ENCODE measurements at regions not wholly inside any gene's neighbourhood (a gene's known extent, or its start where the extent isn't known, plus 50 kb on each side); places are given as distances from the start of the nearest gene placed in this dataset.
"Not testable (repeated sequence)": the region's sequence is repeated elsewhere in the genome, so short reads cannot be mapped to it uniquely, and the experiment has no call there.

DNA sequence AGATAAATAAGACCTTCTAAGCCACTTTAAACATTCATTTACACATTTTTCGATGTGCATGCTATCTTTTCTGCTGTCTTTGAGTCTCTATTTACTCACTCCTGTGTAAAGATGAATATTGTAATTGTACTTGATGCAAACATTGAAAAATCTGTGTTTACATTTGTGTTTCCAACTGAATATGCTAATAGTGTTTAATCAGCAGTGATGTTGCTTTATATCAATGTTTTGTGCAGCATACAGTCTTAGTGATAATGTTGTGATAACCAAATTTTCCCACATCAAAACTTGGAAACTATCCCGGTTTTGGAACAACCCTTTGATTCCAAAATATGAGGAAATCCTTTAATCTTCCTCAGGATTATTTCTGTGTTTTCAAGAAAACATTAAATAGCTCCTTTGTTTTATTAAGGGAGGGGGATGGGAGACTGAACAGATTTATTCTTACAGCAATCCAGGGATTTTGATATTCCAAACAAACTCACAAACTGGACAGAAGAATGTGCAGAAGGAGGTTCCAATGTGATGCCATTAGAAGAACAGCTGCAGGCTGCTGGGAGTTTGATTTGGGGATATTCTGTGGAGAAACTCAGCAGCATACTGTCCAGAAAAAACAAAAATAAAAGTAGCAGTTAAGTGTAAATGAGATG is 248.0 kb downstream of the S1PR1 start:
- no TSS peak for BruUV-seq (replicated peaks)

DNA sequence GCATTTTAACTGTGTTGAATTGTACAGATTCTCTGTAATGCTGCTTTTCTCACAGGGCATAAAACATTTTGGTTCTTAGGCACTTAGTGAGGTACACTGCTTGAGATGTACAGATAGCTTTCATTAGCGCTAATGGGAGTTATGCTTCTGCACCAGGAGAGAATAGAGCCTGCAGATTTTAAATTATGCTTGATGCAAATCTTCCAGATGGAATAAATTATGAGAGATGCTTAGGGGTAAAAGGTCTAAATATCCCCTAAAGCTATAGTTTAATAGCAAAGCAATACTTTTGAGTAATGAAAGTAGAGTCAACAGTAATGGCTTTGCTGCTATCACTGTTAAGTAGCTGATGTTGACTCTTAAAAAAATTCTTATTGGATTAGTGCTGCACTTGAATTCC is 248.9 kb downstream of the S1PR1 start:
- DNase-seq (ENCODE audit: low read depth, low spot score) (no peak), ATAC-seq (no peak)
- TF ChIP-seq, protein P1, sequence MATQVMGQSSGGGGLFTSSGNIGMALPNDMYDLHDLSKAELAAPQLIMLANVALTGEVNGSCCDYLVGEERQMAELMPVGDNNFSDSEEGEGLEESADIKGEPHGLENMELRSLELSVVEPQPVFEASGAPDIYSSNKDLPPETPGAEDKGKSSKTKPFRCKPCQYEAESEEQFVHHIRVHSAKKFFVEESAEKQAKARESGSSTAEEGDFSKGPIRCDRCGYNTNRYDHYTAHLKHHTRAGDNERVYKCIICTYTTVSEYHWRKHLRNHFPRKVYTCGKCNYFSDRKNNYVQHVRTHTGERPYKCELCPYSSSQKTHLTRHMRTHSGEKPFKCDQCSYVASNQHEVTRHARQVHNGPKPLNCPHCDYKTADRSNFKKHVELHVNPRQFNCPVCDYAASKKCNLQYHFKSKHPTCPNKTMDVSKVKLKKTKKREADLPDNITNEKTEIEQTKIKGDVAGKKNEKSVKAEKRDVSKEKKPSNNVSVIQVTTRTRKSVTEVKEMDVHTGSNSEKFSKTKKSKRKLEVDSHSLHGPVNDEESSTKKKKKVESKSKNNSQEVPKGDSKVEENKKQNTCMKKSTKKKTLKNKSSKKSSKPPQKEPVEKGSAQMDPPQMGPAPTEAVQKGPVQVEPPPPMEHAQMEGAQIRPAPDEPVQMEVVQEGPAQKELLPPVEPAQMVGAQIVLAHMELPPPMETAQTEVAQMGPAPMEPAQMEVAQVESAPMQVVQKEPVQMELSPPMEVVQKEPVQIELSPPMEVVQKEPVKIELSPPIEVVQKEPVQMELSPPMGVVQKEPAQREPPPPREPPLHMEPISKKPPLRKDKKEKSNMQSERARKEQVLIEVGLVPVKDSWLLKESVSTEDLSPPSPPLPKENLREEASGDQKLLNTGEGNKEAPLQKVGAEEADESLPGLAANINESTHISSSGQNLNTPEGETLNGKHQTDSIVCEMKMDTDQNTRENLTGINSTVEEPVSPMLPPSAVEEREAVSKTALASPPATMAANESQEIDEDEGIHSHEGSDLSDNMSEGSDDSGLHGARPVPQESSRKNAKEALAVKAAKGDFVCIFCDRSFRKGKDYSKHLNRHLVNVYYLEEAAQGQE (IDR thresholded peaks at IDR 0.05; ENCODE audit: insufficient read depth in 1 of 2, low read depth in 2 of 2, low read length in 1 of 2), result no peak
- TF ChIP-seq POLR2AphosphoS5 (IDR thresholded peaks at IDR 0.05; ENCODE audit: low read depth, low read length) (no peak), TCF7L2 (IDR thresholded peaks at IDR 0.05; ENCODE audit: low read depth, low read length) (no peak), SIN3A (IDR thresholded peaks at IDR 0.05; ENCODE audit: borderline replicate concordance, insufficient read depth, low read depth, low read length) (no peak)
- TF ChIP-seq, protein P2, sequence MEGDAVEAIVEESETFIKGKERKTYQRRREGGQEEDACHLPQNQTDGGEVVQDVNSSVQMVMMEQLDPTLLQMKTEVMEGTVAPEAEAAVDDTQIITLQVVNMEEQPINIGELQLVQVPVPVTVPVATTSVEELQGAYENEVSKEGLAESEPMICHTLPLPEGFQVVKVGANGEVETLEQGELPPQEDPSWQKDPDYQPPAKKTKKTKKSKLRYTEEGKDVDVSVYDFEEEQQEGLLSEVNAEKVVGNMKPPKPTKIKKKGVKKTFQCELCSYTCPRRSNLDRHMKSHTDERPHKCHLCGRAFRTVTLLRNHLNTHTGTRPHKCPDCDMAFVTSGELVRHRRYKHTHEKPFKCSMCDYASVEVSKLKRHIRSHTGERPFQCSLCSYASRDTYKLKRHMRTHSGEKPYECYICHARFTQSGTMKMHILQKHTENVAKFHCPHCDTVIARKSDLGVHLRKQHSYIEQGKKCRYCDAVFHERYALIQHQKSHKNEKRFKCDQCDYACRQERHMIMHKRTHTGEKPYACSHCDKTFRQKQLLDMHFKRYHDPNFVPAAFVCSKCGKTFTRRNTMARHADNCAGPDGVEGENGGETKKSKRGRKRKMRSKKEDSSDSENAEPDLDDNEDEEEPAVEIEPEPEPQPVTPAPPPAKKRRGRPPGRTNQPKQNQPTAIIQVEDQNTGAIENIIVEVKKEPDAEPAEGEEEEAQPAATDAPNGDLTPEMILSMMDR (IDR thresholded peaks at IDR 0.05), result no peak
- H3K9me3 ChIP-seq (ENCODE audit: control insufficient read depth, insufficient read depth, low read depth, low read length), result no peaks in the 10 kb centered on the region
- no peaks in the 10 kb centered on the region for H3K27me3 ChIP-seq (ENCODE audit: control insufficient read depth, insufficient read depth, low read length)
- in situ Hi-C loops (cut with HindIII; ENCODE audit: low pct_unique_long_range_greater_than_20kb, low sequenced_read_pairs), result no loop called here
- POLR2A ChIA-PET, result no interaction called here
- no TSS peak for BruUV-seq (replicated peaks)
- intact Hi-C loops (cut with micrococcal nuclease; ENCODE audit: unreplicated experiment), result no loop called here
- no peaks in the 10 kb centered on the region for H3K36me3 ChIP-seq (ENCODE audit: control insufficient read depth, insufficient read depth, low read length)
- H3K4me1 ChIP-seq (ENCODE audit: control insufficient read depth, insufficient read depth, low read length), result no peaks in the 10 kb centered on the region
- CTCF ChIA-PET, result no interaction called here
- H3K4me3 ChIP-seq (ENCODE audit: low read depth in 2 of 2, low read length in 2 of 2), result no peak overlapping the region
- no peak overlapping the region for H3K27ac ChIP-seq (ENCODE audit: low read length)

More for the DNA sequence above, 248.0 kb downstream of the S1PR1 start:
- in situ Hi-C loops (cut with HindIII; ENCODE audit: low pct_unique_long_range_greater_than_20kb, low sequenced_read_pairs), result no loop called here
- H3K9me3 ChIP-seq (ENCODE audit: control insufficient read depth, insufficient read depth, low read depth, low read length), result no peaks in the 10 kb centered on the region
- ATAC-seq, result no peak
- no peak for DNase-seq (ENCODE audit: low read depth, low spot score)
- no peaks in the 10 kb centered on the region for H3K36me3 ChIP-seq (ENCODE audit: control insufficient read depth, insufficient read depth, low read length)
- no peaks in the 10 kb centered on the region for H3K4me1 ChIP-seq (ENCODE audit: control insufficient read depth, insufficient read depth, low read length)
- no peak overlapping the region for H3K4me3 ChIP-seq (ENCODE audit: low read depth in 2 of 2, low read length in 2 of 2)
- no peak for TF ChIP-seq TCF7L2 (IDR thresholded peaks at IDR 0.05; ENCODE audit: low read depth, low read length)
- intact Hi-C loops (cut with micrococcal nuclease; ENCODE audit: unreplicated experiment), result no loop called here
- H3K27ac ChIP-seq (ENCODE audit: low read length), result no peak overlapping the region
- no peaks in the 10 kb centered on the region for H3K27me3 ChIP-seq (ENCODE audit: control insufficient read depth, insufficient read depth, low read length)
- ChIA-PET CTCF (interaction anchor here (0.7 kb wide), 1 partner anchor 83 kb away, joined by 3 read pairs; no protein-coding TSS in a partner anchor), POLR2A (no interaction called here)

DNA sequence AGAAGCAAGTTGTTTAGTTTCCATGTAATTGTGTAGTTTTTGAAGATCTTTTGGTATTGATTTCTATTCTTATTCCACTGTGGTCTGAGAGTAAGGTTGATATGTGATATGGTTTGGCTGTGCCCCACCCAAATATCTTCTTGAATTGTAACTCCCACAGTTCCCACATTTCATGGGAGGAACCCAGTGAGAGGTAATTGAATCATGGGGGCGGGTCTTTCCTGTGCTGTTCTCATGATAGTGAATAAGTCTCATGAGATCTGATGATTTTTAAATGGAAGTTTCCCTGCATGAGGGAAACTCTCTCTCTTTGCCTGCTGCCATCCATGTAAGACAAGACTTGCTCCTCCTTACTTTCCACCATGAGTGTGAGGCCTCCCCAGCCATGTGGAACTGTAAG is 255.3 kb downstream of the S1PR1 start:
- H3K4me3 ChIP-seq (ENCODE audit: low read depth in 2 of 2, low read length in 2 of 2); CTCF ChIA-PET; BruUV-seq (replicated peaks); H3K27me3 ChIP-seq (ENCODE audit: control insufficient read depth, insufficient read depth, low read length); POLR2A ChIA-PET; in situ Hi-C loops (cut with HindIII; ENCODE audit: low pct_unique_long_range_greater_than_20kb, low sequenced_read_pairs); intact Hi-C loops (cut with micrococcal nuclease; ENCODE audit: unreplicated experiment); H3K4me1 ChIP-seq (ENCODE audit: control insufficient read depth, insufficient read depth, low read length); H3K9me3 ChIP-seq (ENCODE audit: control insufficient read depth, insufficient read depth, low read depth, low read length); DNase-seq (ENCODE audit: low read depth, low spot score); ATAC-seq; H3K27ac ChIP-seq (ENCODE audit: low read length); H3K36me3 ChIP-seq (ENCODE audit: control insufficient read depth, insufficient read depth, low read length): not testable (repeated sequence)

DNA sequence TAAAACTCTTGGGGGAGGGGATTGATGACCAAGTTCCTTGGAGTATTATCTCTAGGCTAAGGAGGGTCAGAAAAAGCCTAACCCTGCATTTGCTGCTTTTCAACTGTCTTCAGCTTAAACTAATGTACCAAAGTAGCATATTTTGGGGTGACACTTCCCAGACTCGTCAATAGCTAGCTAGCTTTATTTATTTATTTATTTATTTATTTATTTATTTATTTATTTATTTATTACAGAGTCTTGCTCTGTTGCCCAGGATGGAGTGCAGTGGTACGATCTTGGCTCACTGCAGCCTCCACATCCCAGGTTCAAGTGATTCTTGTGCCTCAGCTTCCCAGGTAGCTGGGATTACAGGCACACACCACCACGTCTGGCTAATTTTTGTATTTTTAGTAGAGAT is 257.1 kb downstream of the S1PR1 start:
- in situ Hi-C loops (cut with HindIII; ENCODE audit: low pct_unique_long_range_greater_than_20kb, low sequenced_read_pairs); H3K27me3 ChIP-seq (ENCODE audit: control insufficient read depth, insufficient read depth, low read length); H3K27ac ChIP-seq (ENCODE audit: low read length); H3K4me3 ChIP-seq (ENCODE audit: low read depth in 2 of 2, low read length in 2 of 2); DNase-seq (ENCODE audit: low read depth, low spot score); H3K36me3 ChIP-seq (ENCODE audit: control insufficient read depth, insufficient read depth, low read length); BruUV-seq (replicated peaks); POLR2A ChIA-PET; H3K9me3 ChIP-seq (ENCODE audit: control insufficient read depth, insufficient read depth, low read depth, low read length); CTCF ChIA-PET; H3K4me1 ChIP-seq (ENCODE audit: control insufficient read depth, insufficient read depth, low read length); ATAC-seq; intact Hi-C loops (cut with micrococcal nuclease; ENCODE audit: unreplicated experiment): not testable (repeated sequence)

Data from Panc1 (cell line).